GM21737 (cell line): ENCODE measurements at regions not wholly inside any gene's neighbourhood (a gene's known extent, or its start where the extent isn't known, plus 50 kb on each side); places are given as distances from the start of the nearest gene placed in this dataset.
"Not testable (repeated sequence)": the region's sequence is repeated elsewhere in the genome, so short reads cannot be mapped to it uniquely, and the experiment has no call there.

ENCODE experiments used
- ATAC-seq: cut with Tn5 transposase; IDR thresholded peaks from one replicate; pipeline ENCODE4 v1.9.1; 2021; ENCODE audit warnings: mild to moderate bottlenecking, moderate library complexity; ENCODE audit not compliant: unreplicated experiment

- ATAC-seq = no peak
These were observed 173.8 kb upstream of the CNOT2 start for GRCh38 chr12:70069221-70070105.

GRCh38 chr12:70070494-70071007 lies 172.7 kb upstream of the CNOT2 start:
- no peak for ATAC-seq

GRCh38 chr12:70074510-70074909 lies 168.7 kb upstream of the CNOT2 start:
- no peak for ATAC-seq

- ATAC-seq = no peak
These were observed 165.8 kb upstream of the CNOT2 start for GRCh38 chr12:70077441-70077840.

GRCh38 chr12:70078161-70078560 lies 165.1 kb upstream of the CNOT2 start:
- ATAC-seq = no peak

- no peak for ATAC-seq
These were observed 162.7 kb upstream of the CNOT2 start for GRCh38 chr12:70080566-70080965.

- no peak for ATAC-seq
These were observed 160.1 kb upstream of the CNOT2 start for GRCh38 chr12:70082997-70083676.

- ATAC-seq = no peak
These were observed 159.6 kb upstream of the CNOT2 start for GRCh38 chr12:70083677-70084020.

GRCh38 chr12:70086372-70086771 lies 156.9 kb upstream of the CNOT2 start:
- not testable (repeated sequence) for ATAC-seq

- no peak for ATAC-seq
These were observed 152.2 kb upstream of the CNOT2 start for GRCh38 chr12:70091021-70091521.

GRCh38 chr12:70094467-70094866 lies 148.8 kb upstream of the CNOT2 start:
- no peak for ATAC-seq

GRCh38 chr12:70096759-70097410 lies 146.3 kb upstream of the CNOT2 start:
- ATAC-seq = no peak

- ATAC-seq = no peak
These were observed 142.2 kb upstream of the CNOT2 start for GRCh38 chr12:70101064-70101463.

GRCh38 chr12:70106347-70106746 lies 136.9 kb upstream of the CNOT2 start:
- no peak for ATAC-seq

GRCh38 chr12:70110085-70110484 lies 133.1 kb upstream of the CNOT2 start:
- no peak for ATAC-seq

GRCh38 chr12:70117670-70118069 lies 125.6 kb upstream of the CNOT2 start:
- no peak for ATAC-seq

- ATAC-seq = no peak
These were observed 122.3 kb upstream of the CNOT2 start for GRCh38 chr12:70120970-70121369.

- ATAC-seq = no peak
These were observed 121.7 kb upstream of the CNOT2 start for GRCh38 chr12:70121562-70121961.

- ATAC-seq = no peak
These were observed 120.4 kb upstream of the CNOT2 start for GRCh38 chr12:70122804-70123203.

GRCh38 chr12:70149013-70149412 lies 94.2 kb upstream of the CNOT2 start:
- no peak for ATAC-seq

GRCh38 chr12:70149665-70150064 lies 93.6 kb upstream of the CNOT2 start:
- ATAC-seq = no peak
